Activated CD4-positive, CD25-positive, alpha-beta regulatory T cell treated with anti-CD3 and anti-CD28 coated beads, Interleukin-2, amount 50 U/mL, for 72 hours (primary cell): ENCODE measurements at regions not wholly inside any gene's neighbourhood (a gene's known extent, or its start where the extent isn't known, plus 50 kb on each side); places are given as distances from the start of the nearest gene placed in this dataset.
A peak's percentile ranks its signal among the peaks of the same experiment; 100 is the strongest.

ENCODE experiments used
- DNase-seq: peaks from one replicate; pipeline ENCODE4 v3.0.0; 2021

DNA sequence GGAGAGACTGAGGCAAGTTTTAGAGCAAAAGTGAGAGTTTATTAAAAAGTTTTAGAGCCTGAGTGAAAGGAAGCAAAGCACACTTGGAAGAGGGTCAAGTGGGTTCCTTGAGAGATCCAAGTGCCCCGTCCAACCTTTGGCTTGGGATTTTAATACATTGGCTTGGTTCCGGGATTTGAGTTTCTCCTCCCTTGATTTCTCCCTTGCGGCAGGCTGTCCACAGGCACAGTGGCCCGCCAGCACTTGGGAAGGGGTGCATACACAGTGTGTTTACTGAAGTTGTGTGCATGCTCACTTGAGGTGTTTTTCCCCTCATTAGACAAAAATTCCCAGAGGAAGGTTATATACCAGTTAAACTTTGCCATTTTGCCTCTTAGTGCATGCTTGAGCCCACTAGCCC is 333.5 kb downstream of the PCDH18 start:
- no peak for DNase-seq

DNA sequence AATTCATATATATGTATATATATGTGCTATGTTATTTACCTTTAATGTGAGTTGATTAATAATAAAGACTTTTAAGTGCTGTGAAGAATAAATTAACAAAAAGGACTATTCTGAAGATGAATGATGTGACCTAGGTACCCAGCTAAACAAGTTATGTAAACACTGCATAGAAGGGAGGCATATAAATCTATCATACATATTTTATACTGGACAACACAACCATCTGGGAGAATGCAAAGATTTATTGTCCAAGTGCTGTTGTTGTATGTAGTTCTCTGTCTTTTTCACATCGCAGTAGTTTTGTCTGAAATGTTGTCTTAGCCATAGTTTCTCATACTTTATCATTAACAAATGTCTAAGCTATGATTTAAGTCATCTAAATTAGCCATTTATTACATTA is 337.6 kb downstream of the PCDH18 start:
- no peak for DNase-seq

- no peak for DNase-seq
Observed at GRCh38 chr4:137193564-137193963, 338.7 kb downstream of the PCDH18 start.

GRCh38 chr4:137181293-137181899 is 350.9 kb downstream of the PCDH18 start:
- DNase-seq: no peak

- DNase-seq: no peak
Observed at GRCh38 chr4:137180349-137180748, 351.9 kb downstream of the PCDH18 start.

- DNase-seq: no peak
Observed at GRCh38 chr4:137156807-137157206, 375.5 kb downstream of the PCDH18 start.

DNA sequence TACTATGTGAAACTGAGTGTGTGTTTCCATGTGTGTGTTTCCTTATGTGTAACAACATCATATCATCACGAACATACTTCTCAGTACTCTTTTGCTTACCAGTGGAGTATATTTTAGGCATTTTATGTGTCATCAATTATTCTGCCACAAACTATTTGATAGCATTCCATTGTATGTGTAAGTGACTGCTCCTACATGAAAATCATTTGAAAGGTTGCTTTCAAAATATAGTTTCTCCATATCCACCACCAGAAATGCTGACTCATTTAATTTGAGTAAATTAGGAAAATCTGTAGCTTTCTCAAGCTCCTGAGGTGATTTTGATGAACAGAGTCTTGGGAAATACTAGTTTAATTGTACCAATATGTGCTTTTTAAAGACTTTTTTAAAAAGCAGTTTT is 376.2 kb downstream of the PCDH18 start:
- no peak for DNase-seq

DNA sequence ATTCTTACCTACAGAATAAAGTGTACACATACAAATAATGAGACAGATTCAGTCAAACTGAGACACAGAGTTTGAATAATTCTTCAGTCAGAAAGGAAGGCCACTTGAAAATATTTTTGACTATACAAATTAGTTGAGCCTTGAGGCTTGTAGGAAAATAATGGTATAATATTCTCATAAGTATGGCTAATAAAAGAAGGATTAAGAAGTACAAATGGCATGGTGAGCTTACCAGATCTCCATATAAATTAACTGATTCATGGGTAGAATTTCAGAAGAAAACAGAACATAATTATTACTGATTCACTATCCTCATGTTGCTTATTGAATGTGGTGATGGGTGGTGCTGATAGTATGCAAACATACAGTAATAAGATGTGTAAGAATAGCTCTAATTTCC is 401.1 kb downstream of the PCDH18 start:
- no peak for DNase-seq

GRCh38 chr4:137129845-137130244 is 402.4 kb downstream of the PCDH18 start:
- no peak for DNase-seq

DNA sequence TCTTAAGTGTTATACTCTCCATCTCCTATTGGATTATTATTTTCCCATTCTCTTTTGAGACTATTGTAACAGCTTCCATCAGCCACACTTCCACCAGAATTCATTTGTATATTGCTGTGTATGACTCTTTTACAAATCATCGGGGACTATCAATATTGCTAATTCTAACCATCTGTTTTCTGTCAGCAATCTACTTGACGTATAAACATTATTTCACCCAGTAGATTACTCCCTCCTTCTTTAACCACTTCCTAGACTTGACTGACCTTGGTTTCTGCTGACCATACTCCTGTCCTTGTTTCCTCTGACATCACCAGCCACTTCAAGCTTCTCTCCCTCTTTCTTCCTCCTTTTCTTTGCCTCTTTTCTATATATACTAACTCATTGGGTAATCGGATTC is 402.9 kb downstream of the PCDH18 start:
- DNase-seq: no peak

GRCh38 chr4:137125011-137125410 is 407.3 kb downstream of the PCDH18 start:
- DNase-seq: no peak

- no peak for DNase-seq
Observed at GRCh38 chr4:137124278-137124932, 407.9 kb downstream of the PCDH18 start.

DNA sequence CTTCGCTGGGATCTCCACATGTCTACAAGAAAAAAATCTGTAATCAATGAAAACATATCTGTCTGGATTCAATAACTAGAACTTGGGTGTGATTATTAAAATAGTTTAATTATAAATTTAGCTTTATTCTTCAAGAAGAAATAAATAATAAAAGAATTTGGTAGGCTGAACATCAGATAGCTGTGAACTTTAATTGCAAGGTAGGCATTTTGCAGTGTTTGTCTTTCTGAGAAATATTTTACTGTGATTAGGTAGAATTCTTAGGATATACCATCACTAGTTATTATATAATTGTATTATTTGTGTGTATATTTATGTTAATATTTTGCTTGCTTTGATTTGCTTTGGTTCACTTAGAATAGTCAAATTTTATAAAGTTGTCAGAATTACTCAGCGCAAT is 409.4 kb downstream of the PCDH18 start:
- DNase-seq: no peak

DNA sequence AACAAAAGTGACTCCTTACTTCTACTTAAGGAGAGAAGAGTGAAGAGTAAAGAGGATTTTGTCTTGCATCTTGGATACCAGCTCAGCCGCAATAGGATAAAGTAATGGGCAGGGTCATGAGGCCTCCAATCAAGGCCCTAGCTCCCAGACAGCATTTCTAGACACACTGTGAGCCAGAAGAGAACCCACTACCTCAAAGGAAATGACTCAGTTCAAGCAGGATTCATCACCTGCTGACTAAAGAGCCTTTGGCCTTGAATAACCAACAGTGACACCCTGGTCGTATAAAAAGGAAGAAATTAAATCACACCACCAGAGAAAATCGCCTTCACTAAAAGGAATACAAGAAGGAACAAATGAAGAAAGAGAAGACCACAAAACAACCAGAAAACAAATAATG is 416.1 kb downstream of the PCDH18 start:
- DNase-seq: no peak

- no peak for DNase-seq
Observed at GRCh38 chr4:137106733-137107132, 425.6 kb downstream of the PCDH18 start.

GRCh38 chr4:137106287-137106686 is 426.0 kb downstream of the PCDH18 start:
- DNase-seq: no peak

DNA sequence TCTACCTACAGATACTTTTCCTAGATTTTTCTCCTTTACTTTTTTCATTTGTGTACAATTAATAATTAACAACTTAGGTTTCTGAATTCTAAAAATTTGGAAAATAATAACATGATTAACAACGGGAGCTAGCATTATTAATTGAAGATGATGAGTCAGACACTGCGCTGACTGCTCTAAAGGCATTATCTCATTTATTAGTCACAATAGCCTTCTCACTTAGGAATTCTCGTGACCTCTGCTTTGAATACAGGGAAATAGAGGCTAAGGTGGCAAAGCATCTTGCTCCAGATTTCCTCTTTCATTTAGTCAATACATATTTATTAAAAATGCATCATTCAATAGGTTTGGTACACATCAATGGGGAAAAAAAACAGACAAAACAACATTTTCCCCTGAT is 441.3 kb downstream of the PCDH18 start:
- DNase-seq: no peak

GRCh38 chr4:137083571-137084135 is 448.6 kb downstream of the PCDH18 start:
- DNase-seq: no peak

- DNase-seq: no peak
Observed at GRCh38 chr4:137082061-137082460, 450.2 kb downstream of the PCDH18 start.

GRCh38 chr4:137076908-137077307 is 455.4 kb downstream of the PCDH18 start:
- peak; percentile 17 for DNase-seq

GRCh38 chr4:137075586-137075985 is 456.7 kb downstream of the PCDH18 start:
- DNase-seq: no peak

DNA sequence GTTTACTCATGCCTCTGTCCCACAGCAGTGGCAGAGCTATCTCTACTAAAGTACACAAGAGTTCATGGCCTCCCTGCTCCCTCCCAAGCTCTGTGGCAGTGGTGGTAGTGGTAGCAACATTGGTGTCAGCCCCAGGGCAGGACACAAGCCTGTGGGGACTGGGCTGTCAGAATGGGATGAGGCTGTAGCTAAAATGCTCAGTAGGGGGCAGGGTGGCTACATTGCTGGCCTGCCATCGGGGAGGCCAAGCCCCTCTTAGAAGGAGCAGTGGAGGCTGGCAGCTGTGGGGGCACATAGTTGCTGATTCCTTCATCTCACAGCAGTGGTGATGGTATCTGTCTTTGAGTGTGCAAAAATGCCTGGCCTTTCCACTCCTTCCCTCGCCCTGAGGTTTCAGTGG is 461.7 kb downstream of the PCDH18 start:
- no peak for DNase-seq

- DNase-seq: no peak
Observed at GRCh38 chr4:137069473-137069872, 462.8 kb downstream of the PCDH18 start.

DNA sequence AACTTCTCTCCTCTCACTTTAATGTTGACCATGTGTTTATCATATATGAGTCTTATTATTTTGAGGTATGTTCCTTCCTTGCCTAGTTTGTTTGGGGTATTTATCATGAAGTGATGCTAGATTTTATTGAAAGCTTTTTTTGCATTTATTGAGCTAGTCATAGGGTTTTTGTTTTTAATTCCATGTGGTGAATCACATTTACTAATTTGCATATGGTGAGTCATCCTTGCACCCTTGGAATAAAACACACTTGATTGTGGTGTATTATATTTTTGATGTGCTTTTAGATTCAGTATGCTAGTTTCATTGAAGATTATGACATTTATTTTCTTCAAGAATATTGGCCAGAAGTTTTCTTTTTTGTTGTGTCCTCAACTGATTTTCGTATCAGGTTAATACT is 464.6 kb downstream of the PCDH18 start:
- no peak for DNase-seq

- no peak for DNase-seq
Observed at GRCh38 chr4:137065311-137065710, 467.0 kb downstream of the PCDH18 start.
